Tibial artery (tissue), 4 donors: ENCODE measurements at regions not wholly inside any gene's neighbourhood (a gene's known extent, or its start where the extent isn't known, plus 50 kb on each side); places are given as distances from the start of the nearest gene placed in this dataset.
A peak's percentile ranks its signal among the peaks of the same experiment; 100 is the strongest.

Source experiments
- DNase-seq, 2 donors: peaks; one replicate each; pipeline ENCODE4 v3.0.0-alpha.2; 2019
- H3K27ac ChIP-seq, 2 donors: fragments of 200-600 bp; sonication (generic) in 1 of 2; 1 replicate in 1 of 2; 2 replicates in 1 of 2; pipeline ENCODE4 v1.5.1; 2018 to 2019; ENCODE audit warnings: mild to moderate bottlenecking in 1 of 2
- H3K27me3 ChIP-seq, 2 donors: fragments of 200-600 bp; sonication (generic) in 1 of 2; one replicate each; pipeline versions ENCODE4 v1.5.1 to v1.6.0; 2016 to 2019
- H3K36me3 ChIP-seq, 3 donors: fragments of 200-600 bp; sonication (generic) in 2 of 3; one replicate each; pipeline ENCODE4 v1.5.1; 2016 to 2019; ENCODE audit warnings: mild to moderate bottlenecking in 2 of 3
- H3K4me1 ChIP-seq, 4 donors: fragments of 200-600 bp; sonication (generic) in 2 of 4; 1 replicate in 3 of 4; 2 replicates in 1 of 4; pipeline ENCODE4 v1.5.1; 2016 to 2019
- H3K4me3 ChIP-seq, 2 donors: fragments of 200-600 bp; sonication (generic) in 1 of 2; 1 replicate in 1 of 2; 2 replicates in 1 of 2; pipeline ENCODE4 v1.5.1; 2018 to 2019; ENCODE audit warnings: mild to moderate bottlenecking in 2 of 2
- H3K9me3 ChIP-seq, 3 donors: fragments of 200-600 bp; sonication (generic) in 1 of 3; one replicate each; pipeline ENCODE4 v1.5.1; 2016 to 2019
- CTCF ChIP-seq, 2 experiments: fragments of 200-600 bp in 1 of 2; fragments of 450-650 bp in 1 of 2; IDR thresholded peaks; one replicate each; pipeline ENCODE4 v1.5.1; 2017 to 2019; ENCODE audit warnings: antibody characterized with exemption in 2 of 2, mild to moderate bottlenecking in 1 of 2, moderate library complexity in 1 of 2
- intact Hi-C: fragments of 100-400 bp; cut with DNase I; formaldehyde crosslinking; loops from one replicate; pipeline ENCODE4 v1.15.0; 2023; ENCODE audit warnings: low total_unique reads

GRCh38 chr3:124174910-124175874 lies 183.3 kb upstream of the ROPN1 start:
- H3K27me3 ChIP-seq = no peaks in the 10 kb centered on the region
- H3K4me1 ChIP-seq = peaks cover 0 to 33% (median 10%) of the 10 kb centered on the region in 4 donors
- intact Hi-C loops = no loop called here
- no peak overlapping the region for H3K27ac ChIP-seq
- TF ChIP-seq CTCF (IDR thresholded peaks at IDR 0.05) = no peak
- peaks cover 0 to 7% (median 0%) of the 10 kb centered on the region in 3 donors for H3K36me3 ChIP-seq
- no peak for DNase-seq
- H3K9me3 ChIP-seq = no peaks in the 10 kb centered on the region
- H3K4me3 ChIP-seq = no peak overlapping the region

DNA sequence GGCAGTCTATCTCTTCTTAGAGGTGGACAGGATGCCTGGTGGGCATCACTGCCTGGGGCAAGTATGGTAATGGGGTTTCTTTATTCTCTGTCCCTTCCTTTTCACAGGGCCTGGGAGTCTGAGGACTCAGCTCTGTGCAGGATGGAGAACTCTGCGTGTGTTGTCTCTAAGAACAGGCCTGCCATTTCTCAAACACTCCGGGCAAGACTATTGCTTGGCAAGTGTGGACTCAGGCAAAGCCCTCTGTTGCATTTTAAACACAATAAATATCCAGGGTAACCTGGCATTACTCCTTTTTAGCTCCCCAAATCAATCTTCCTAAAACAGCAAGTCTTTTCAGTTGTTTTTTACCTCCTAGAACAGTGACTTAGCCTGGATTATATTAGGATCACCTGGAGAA lies 185.1 kb upstream of the ROPN1 start:
- peaks cover 0 to 7% (median 0%) of the 10 kb centered on the region in 3 donors for H3K36me3 ChIP-seq
- no peak for TF ChIP-seq CTCF (IDR thresholded peaks at IDR 0.05)
- intact Hi-C loops = no loop called here
- DNase-seq = no peak
- H3K4me1 ChIP-seq = peaks cover 0 to 14% (median 7%) of the 10 kb centered on the region in 4 donors
- no peak overlapping the region for H3K27ac ChIP-seq
- H3K9me3 ChIP-seq = no peaks in the 10 kb centered on the region
- no peak overlapping the region for H3K4me3 ChIP-seq
- H3K27me3 ChIP-seq = no peaks in the 10 kb centered on the region

DNA sequence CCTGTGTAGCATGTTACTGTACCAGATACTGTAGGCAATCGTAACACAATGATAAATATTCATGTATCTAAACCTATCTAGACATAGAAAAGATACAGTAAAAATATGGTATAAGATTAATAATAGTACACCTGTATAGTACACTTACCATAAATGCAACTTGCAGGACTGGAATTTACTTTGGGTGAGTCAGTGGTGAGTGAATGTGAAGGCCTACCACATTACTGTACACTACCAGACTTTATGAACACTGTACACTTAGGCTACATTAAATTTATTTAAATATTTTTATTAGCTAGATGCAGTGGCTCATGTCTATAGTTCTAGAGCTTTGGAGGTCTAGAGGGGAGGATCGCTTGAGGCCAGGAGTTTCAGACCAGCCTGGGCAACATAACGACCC lies 186.6 kb upstream of the ROPN1 start:
- H3K9me3 ChIP-seq = no peaks in the 10 kb centered on the region
- H3K36me3 ChIP-seq = peaks cover 0 to 7% (median 0%) of the 10 kb centered on the region in 3 donors
- H3K4me1 ChIP-seq = peaks cover 0 to 7% (median 2%) of the 10 kb centered on the region in 4 donors
- no peak for TF ChIP-seq CTCF (IDR thresholded peaks at IDR 0.05)
- intact Hi-C loops = no loop called here
- no peak overlapping the region for H3K27ac ChIP-seq
- no peak for DNase-seq
- H3K4me3 ChIP-seq = no peak overlapping the region
- no peaks in the 10 kb centered on the region for H3K27me3 ChIP-seq

- no peak for TF ChIP-seq CTCF (IDR thresholded peaks at IDR 0.05)
These were observed 208.5 kb upstream of the ROPN1 start for GRCh38 chr3:124200407-124200806.

GRCh38 chr3:124201226-124201625 lies 209.3 kb upstream of the ROPN1 start:
- Histone ChIP-seq H3K36me3 (no peaks in the 10 kb centered on the region), H3K4me3 (no peak overlapping the region), H3K27ac (peak overlapping the region; percentile 52 to 63), H3K27me3 (no peaks in the 10 kb centered on the region), H3K9me3 (no peaks in the 10 kb centered on the region), H3K4me1 (peaks cover 0 to 81% (median 31%) of the 10 kb centered on the region in 4 donors)
- TF ChIP-seq CTCF (IDR thresholded peaks at IDR 0.05) = no peak
- intact Hi-C loops = no loop called here
- DNase-seq = no peak

More at GRCh38 chr3:124200407-124200806, 208.5 kb upstream of the ROPN1 start:
- intact Hi-C loops = no loop called here
- H3K9me3 ChIP-seq = no peaks in the 10 kb centered on the region
- peaks cover 0 to 81% (median 31%) of the 10 kb centered on the region in 4 donors for H3K4me1 ChIP-seq
- no peaks in the 10 kb centered on the region for H3K36me3 ChIP-seq
- no peaks in the 10 kb centered on the region for H3K27me3 ChIP-seq
- H3K4me3 ChIP-seq = no peak overlapping the region
- no peak for DNase-seq
- peak overlapping the region; percentile 52 to 63 for H3K27ac ChIP-seq
